GM12878 (cell line): ENCODE measurements at regions not wholly inside any gene's neighbourhood (a gene's known extent, or its start where the extent isn't known, plus 50 kb on each side); places are given as distances from the start of the nearest gene placed in this dataset.

ENCODE experiments used
- ATAC-seq: fragments of 200-7000 bp; cut with Tn5 transposase; 3 replicates; pipeline ENCODE4 v1.9.1; 2020; ENCODE audit warnings: mild to moderate bottlenecking, moderate library complexity
- BruUV-seq: library from RNA; stranded (reverse); fragments of 400-500 nt; replicated peaks from 2 replicates; lab custom pipeline; 2021; lab: Mats Ljungman, UMichigan
- CTCF ChIA-PET: fragments of 300-600 bp; sonication (Branson Sonifier 250); formaldehyde crosslinking; extraction: SDS; loops from one replicate; lab custom pipeline; 2021; ENCODE audit warnings: inconsistent platforms; lab: Yijun Ruan, JAX
- POLR2A ChIA-PET: fragments of 350-600 bp; formaldehyde crosslinking; extraction: SDS; loops from one replicate; lab custom pipeline; 2021; ENCODE audit warnings: inconsistent platforms; lab: Charles Lee
- RAD21 ChIA-PET: fragments of 300-600 bp; sonication (Branson Sonifier 250); formaldehyde crosslinking; loops from one replicate; lab custom pipeline; 2023; ENCODE audit warnings: antibody characterized with exemption; ENCODE audit not compliant: unreplicated experiment; lab: Charles Lee
- SMC1A ChIA-PET: fragments of 300-600 bp; sonication (Branson Sonifier 250); formaldehyde crosslinking; loops from one replicate; lab custom pipeline; 2023; ENCODE audit not compliant: unreplicated experiment, uncharacterized antibody; lab: Charles Lee
- DNase-seq: peaks from one replicate; pipeline ENCODE4 v3.0.0-alpha.2; 2011; ENCODE audit warnings: low read depth, low spot score
- FAIRE-seq: peaks from 3 replicates; lab custom pipeline; 2011; peaks lifted over from hg19 to GRCh38; lab: Jason Lieb, UNC
- H2AFZ ChIP-seq: 2 replicates; pipeline ENCODE4 v1.6.0; 2011; ENCODE audit warnings: low read depth, low read length, control low read depth; ENCODE audit not compliant: control insufficient read depth
- H3K27ac ChIP-seq: 2 replicates; pipeline ENCODE4 v1.5.1; 2011; ENCODE audit warnings: control low read depth; ENCODE audit not compliant: control insufficient read depth, insufficient read depth
- H3K27me3 ChIP-seq, 2 experiments: replicated peaks in 1 of 2; 2 replicates each; pipeline versions ENCODE4 v1.6.0 to v1.6.1; 2011; ENCODE audit warnings: low read length in 1 of 2; ENCODE audit not compliant: control insufficient read depth in 2 of 2, insufficient read depth in 2 of 2
- H3K36me3 ChIP-seq, 2 experiments: 2 replicates each; pipeline ENCODE4 v1.5.1; 2011; ENCODE audit warnings: low read length in 1 of 2; ENCODE audit not compliant: control insufficient read depth in 2 of 2, insufficient read depth in 2 of 2
- H3K4me1 ChIP-seq: 2 replicates; pipeline ENCODE4 v1.6.1; 2011; ENCODE audit warnings: mild to moderate bottlenecking, low read length, moderate library complexity, mixed read lengths; ENCODE audit not compliant: control insufficient read depth, insufficient read depth
- H3K4me2 ChIP-seq: 2 replicates; pipeline ENCODE4 v1.6.0; 2011; ENCODE audit warnings: control low read depth; ENCODE audit not compliant: control insufficient read depth, insufficient read depth
- H3K4me3 ChIP-seq: fragments of 200-600 bp; sonication (generic); 2 replicates; pipeline ENCODE4 v1.5.1; 2016
- H3K79me2 ChIP-seq: 2 replicates; pipeline ENCODE4 v1.6.0; 2011; ENCODE audit warnings: low read length; ENCODE audit not compliant: control insufficient read depth, insufficient read depth
- H3K9ac ChIP-seq: 2 replicates; pipeline ENCODE4 v1.8.0; 2011; ENCODE audit warnings: low read length, control low read depth, mixed read lengths; ENCODE audit not compliant: control insufficient read depth, insufficient read depth
- H3K9me3 ChIP-seq: replicated peaks from 3 replicates; pipeline ENCODE4 v1.5.1; 2011; ENCODE audit warnings: mild to moderate bottlenecking, low read length; ENCODE audit not compliant: control insufficient read depth, insufficient read depth
- H4K20me1 ChIP-seq: 2 replicates; pipeline ENCODE4 v1.6.0; 2011; ENCODE audit not compliant: control insufficient read depth, insufficient read depth
- BCL11A ChIP-seq: IDR thresholded peaks from 2 replicates; pipeline ENCODE4 v1.6.1; 2011; ENCODE audit warnings: low read depth, low read length
- BHLHE40 ChIP-seq, 2 experiments: fragments of 450-650 bp in 1 of 2; IDR thresholded peaks; 2 replicates each; pipeline ENCODE4 v1.6.1; 2011 to 2017; ENCODE audit warnings: low read depth in 2 of 2, borderline replicate concordance in 1 of 2, improper control_type of control experiment in 1 of 2, low read length in 1 of 2, mild to moderate bottlenecking in 1 of 2
- CHD1 ChIP-seq: IDR thresholded peaks from 2 replicates; pipeline ENCODE4 v1.6.1; 2012; ENCODE audit warnings: low read depth, low read length, improper control_type of control experiment
- CHD4 ChIP-seq: fragments of 200-600 bp; sonication (generic); IDR thresholded peaks from 2 replicates; pipeline ENCODE4 v1.6.1; 2016; ENCODE audit warnings: mild to moderate bottlenecking
- EED ChIP-seq: sonication (generic); IDR thresholded peaks from 2 replicates; pipeline ENCODE4 v1.6.1; 2016; ENCODE audit warnings: antibody characterized with exemption, low read depth
- FOXK2 ChIP-seq: fragments of 450-650 bp; IDR thresholded peaks from 2 replicates; pipeline ENCODE4 v1.6.1; 2017; ENCODE audit warnings: mild to moderate bottlenecking, moderate library complexity
- HSF1 ChIP-seq: fragments of 150-350 bp; IDR thresholded peaks from 2 replicates; pipeline ENCODE4 v1.6.1; 2014; ENCODE audit warnings: mild to moderate bottlenecking, low read depth, low read length
- IRF3 ChIP-seq: fragments of 450-650 bp; IDR thresholded peaks from 2 replicates; pipeline ENCODE4 v1.6.1; 2014; ENCODE audit warnings: mild to moderate bottlenecking
- MEF2A ChIP-seq: IDR thresholded peaks from 2 replicates; pipeline ENCODE4 v1.6.1; 2011; ENCODE audit warnings: low read depth, mild to moderate bottlenecking, low read length, moderate library complexity; ENCODE audit not compliant: insufficient read depth
- NR2C1 ChIP-seq: fragments of 450-650 bp; IDR thresholded peaks from 2 replicates; pipeline ENCODE4 v1.6.1; 2017; ENCODE audit warnings: antibody characterized with exemption, mild to moderate bottlenecking, moderate library complexity
- POU2F2 ChIP-seq: IDR thresholded peaks from 3 replicates; pipeline ENCODE4 v1.6.1; 2011; ENCODE audit warnings: low read depth, mild to moderate bottlenecking, low read length, borderline replicate concordance
- PRDM15 ChIP-seq: fragments of 450-650 bp; formaldehyde crosslinking; IDR thresholded peaks from 2 replicates; pipeline ENCODE4 v1.4.0; 2020; ENCODE audit warnings: mild to moderate bottlenecking, moderate library complexity
- RCOR1 ChIP-seq: conservative IDR thresholded peaks from 2 replicates; pipeline ENCODE4 v1.6.1; 2012; ENCODE audit warnings: low read depth, low read length, improper control_type of control experiment
- SUPT20H ChIP-seq: IDR thresholded peaks from 2 replicates; pipeline ENCODE4 v1.6.1; 2011; ENCODE audit warnings: low read depth, mild to moderate bottlenecking, low read length, moderate library complexity, borderline replicate concordance; ENCODE audit not compliant: control insufficient read depth
- ZBTB40 ChIP-seq: fragments of 450-650 bp; IDR thresholded peaks from 2 replicates; pipeline ENCODE4 v1.6.1; 2016; ENCODE audit warnings: mild to moderate bottlenecking, moderate library complexity, borderline replicate concordance
- ZNF217 ChIP-seq: fragments of 450-650 bp; IDR thresholded peaks from 2 replicates; pipeline ENCODE4 v1.6.1; 2017; ENCODE audit warnings: antibody characterized with exemption, mild to moderate bottlenecking
- WGBS: methylation state at CpG from one replicate; pipeline ENCODE4 v1.1.6; 2016; ENCODE audit warnings: low lambda C conversion rate; ENCODE audit not compliant: insufficient replicate concordance, insufficient coverage; ENCODE audit errors: missing lambda C conversion rate; 5-methylcytosine and 5-hydroxymethylcytosine counted together
- in situ Hi-C: fragments of 300-500 bp; cut with MboI; formaldehyde crosslinking; loops from 9 replicates; pipeline ENCODE4 v1.14.3; 2018; ENCODE audit warnings: mixed read lengths
- intact Hi-C: fragments of 100-400 bp; cut with micrococcal nuclease; formaldehyde crosslinking; loops from one replicate; pipeline ENCODE4 v1.14.2; 2022; ENCODE audit not compliant: unreplicated experiment

GRCh38 chr10:128930515-128930914 is 536.5 kb upstream of the MGMT start:
- H2AFZ ChIP-seq = no peak overlapping the region
- no peaks in the 10 kb centered on the region for H4K20me1 ChIP-seq
- no peak overlapping the region for H3K4me2 ChIP-seq
- H3K36me3 ChIP-seq = no peaks in the 10 kb centered on the region
- in situ Hi-C loops (no loop called here), intact Hi-C loops (no loop called here)
- no peak overlapping the region for H3K4me3 ChIP-seq
- FAIRE-seq (no peak), ATAC-seq (no peak), DNase-seq (no peak)
- H3K27ac ChIP-seq = no peak overlapping the region
- no peaks in the 10 kb centered on the region for H3K79me2 ChIP-seq
- no peaks in the 10 kb centered on the region; the same call in 2 of the 3 replicates for H3K9me3 ChIP-seq
- ChIA-PET SMC1A (no interaction called here), RAD21 (no interaction called here), CTCF (no interaction called here), POLR2A (no interaction called here)
- no peaks in the 10 kb centered on the region for H3K4me1 ChIP-seq
- no peak overlapping the region for H3K9ac ChIP-seq
- BruUV-seq = no TSS peak
- 18% methylated on average over 6 of the region's 6 CpGs for WGBS
- TF ChIP-seq MEF2A (no peak), HSF1 (no peak), SUPT20H (no peak), ZBTB40 (no peak), EED (no peak), RCOR1 (no peak), FOXK2 (no peak), BHLHE40 (IDR thresholded peaks at IDR 0.05; ENCODE audit: borderline replicate concordance in 1 of 2, low read depth in 2 of 2, low read length in 1 of 2) (no peak), NR2C1 (no peak), BCL11A (no peak), ZNF217 (no peak), PRDM15 (CRISPR knock-in tag) (no peak), CHD4 (no peak), POU2F2 (no peak), CHD1 (no peak), IRF3 (no peak)
- H3K27me3 ChIP-seq = no peaks in the 10 kb centered on the region
